HG03520 (cell line): ENCODE measurements at regions not wholly inside any gene's neighbourhood (a gene's known extent, or its start where the extent isn't known, plus 50 kb on each side); places are given as distances from the start of the nearest gene placed in this dataset.
"Not testable (repeated sequence)": the region's sequence is repeated elsewhere in the genome, so short reads cannot be mapped to it uniquely, and the experiment has no call there.

ENCODE experiments used
- ATAC-seq: cut with Tn5 transposase; IDR thresholded peaks from one replicate; pipeline ENCODE4 v1.9.1; 2021; ENCODE audit warnings: mild to moderate bottlenecking, moderate library complexity; ENCODE audit not compliant: unreplicated experiment

GRCh38 chr5:62931153-62931950 is 352.7 kb downstream of the LRRC70 start:
- no peak for ATAC-seq

- ATAC-seq, result no peak
Measured at GRCh38 chr5:62922191-62922590, 343.6 kb downstream of the LRRC70 start.

- no peak for ATAC-seq
Measured at GRCh38 chr5:62920856-62921255, 342.2 kb downstream of the LRRC70 start.

GRCh38 chr5:62909326-62909725 is 330.7 kb downstream of the LRRC70 start:
- ATAC-seq, result no peak

GRCh38 chr5:62902126-62902525 is 323.5 kb downstream of the LRRC70 start:
- ATAC-seq, result no peak

GRCh38 chr5:62900976-62901375 is 322.4 kb downstream of the LRRC70 start:
- ATAC-seq, result no peak

- ATAC-seq, result no peak
Measured at GRCh38 chr5:62896121-62896893, 317.7 kb downstream of the LRRC70 start.

- ATAC-seq, result no peak
Measured at GRCh38 chr5:62886603-62887315, 308.1 kb downstream of the LRRC70 start.

GRCh38 chr5:62837330-62837729 is 258.7 kb downstream of the LRRC70 start:
- ATAC-seq, result not testable (repeated sequence)

- no peak for ATAC-seq
Measured at GRCh38 chr5:62829604-62829986, 251.0 kb downstream of the LRRC70 start.

GRCh38 chr5:62828742-62829603 is 250.4 kb downstream of the LRRC70 start:
- no peak for ATAC-seq

GRCh38 chr5:62825623-62826220 is 247.1 kb downstream of the LRRC70 start:
- no peak for ATAC-seq

- no peak for ATAC-seq
Measured at GRCh38 chr5:62824936-62825335, 246.3 kb downstream of the LRRC70 start.

- ATAC-seq, result not testable (repeated sequence)
Measured at GRCh38 chr5:62817043-62817442, 238.4 kb downstream of the LRRC70 start.

- no peak for ATAC-seq
Measured at GRCh38 chr5:62814991-62815390, 236.4 kb downstream of the LRRC70 start.

- ATAC-seq, result no peak
Measured at GRCh38 chr5:62812621-62813255, 234.1 kb downstream of the LRRC70 start.

- ATAC-seq, result not testable (repeated sequence)
Measured at GRCh38 chr5:62804819-62805218, 226.2 kb downstream of the LRRC70 start.

- no peak for ATAC-seq
Measured at GRCh38 chr5:62795926-62796325, 217.3 kb downstream of the LRRC70 start.

- ATAC-seq, result no peak
Measured at GRCh38 chr5:62794456-62794855, 215.8 kb downstream of the LRRC70 start.

- ATAC-seq, result no peak
Measured at GRCh38 chr5:62791059-62791458, 212.4 kb downstream of the LRRC70 start.
